Prostate gland (tissue), 2 donors: ENCODE measurements at regions not wholly inside any gene's neighbourhood (a gene's known extent, or its start where the extent isn't known, plus 50 kb on each side); places are given as distances from the start of the nearest gene placed in this dataset.

Experiments used
- DNase-seq: peaks from one replicate; pipeline ENCODE4 v3.0.0-alpha.2; 2019; ENCODE audit warnings: low spot score
- H3K27ac ChIP-seq, 2 donors: fragments of 200-600 bp; sonication (generic); 2 replicates each; pipeline ENCODE4 v1.5.1; 2017 to 2019
- H3K27me3 ChIP-seq: fragments of 200-600 bp; sonication (generic); replicated peaks from 2 replicates; pipeline ENCODE4 v1.5.1; 2019; ENCODE audit not compliant: insufficient read depth
- H3K36me3 ChIP-seq, 2 donors: fragments of 200-600 bp; sonication (generic); 1 replicate in 1 of 2; 2 replicates in 1 of 2; pipeline versions ENCODE4 v1.5.1 to v1.8.1; 2017 to 2019
- H3K4me1 ChIP-seq: fragments of 200-600 bp; sonication (generic); replicated peaks from 2 replicates; pipeline ENCODE4 v1.5.1; 2019
- H3K4me3 ChIP-seq, 2 donors: fragments of 200-600 bp; sonication (generic); 2 replicates each; pipeline ENCODE4 v1.5.1; 2017 to 2019
- H3K9me3 ChIP-seq: fragments of 200-600 bp; sonication (generic); 2 replicates; pipeline ENCODE4 v1.5.1; 2017
- POLR2A ChIP-seq: fragments of 450-650 bp; IDR thresholded peaks from one replicate; pipeline ENCODE4 v1.6.1; 2016; ENCODE audit warnings: antibody characterized with exemption, mild to moderate bottlenecking
- POLR2AphosphoS5 ChIP-seq: sonication (generic); formaldehyde crosslinking; IDR thresholded peaks from one replicate; pipeline ENCODE4 v1.6.1; 2017; ENCODE audit warnings: antibody characterized with exemption
- WGBS: methylation state at CpG from one replicate; pipeline ENCODE4 v1.1.5; 2018; 5-methylcytosine and 5-hydroxymethylcytosine counted together
- intact Hi-C: fragments of 100-400 bp; cut with DNase I; formaldehyde crosslinking; loops from one replicate; pipeline ENCODE4 v1.14.2; 2022
- TF ChIP-seq, protein P1 (sequence below), 4 experiments: fragments of 200-600 bp in 2 of 4; fragments of 450-650 bp in 2 of 4; sonication (generic) in 2 of 4; IDR thresholded peaks; 1 replicate in 3 of 4; 2 replicates in 1 of 4; pipeline ENCODE4 v1.5.1; 2016 to 2019; ENCODE audit warnings: antibody characterized with exemption in 4 of 4, mild to moderate bottlenecking in 2 of 4, moderate library complexity in 2 of 4

DNA sequence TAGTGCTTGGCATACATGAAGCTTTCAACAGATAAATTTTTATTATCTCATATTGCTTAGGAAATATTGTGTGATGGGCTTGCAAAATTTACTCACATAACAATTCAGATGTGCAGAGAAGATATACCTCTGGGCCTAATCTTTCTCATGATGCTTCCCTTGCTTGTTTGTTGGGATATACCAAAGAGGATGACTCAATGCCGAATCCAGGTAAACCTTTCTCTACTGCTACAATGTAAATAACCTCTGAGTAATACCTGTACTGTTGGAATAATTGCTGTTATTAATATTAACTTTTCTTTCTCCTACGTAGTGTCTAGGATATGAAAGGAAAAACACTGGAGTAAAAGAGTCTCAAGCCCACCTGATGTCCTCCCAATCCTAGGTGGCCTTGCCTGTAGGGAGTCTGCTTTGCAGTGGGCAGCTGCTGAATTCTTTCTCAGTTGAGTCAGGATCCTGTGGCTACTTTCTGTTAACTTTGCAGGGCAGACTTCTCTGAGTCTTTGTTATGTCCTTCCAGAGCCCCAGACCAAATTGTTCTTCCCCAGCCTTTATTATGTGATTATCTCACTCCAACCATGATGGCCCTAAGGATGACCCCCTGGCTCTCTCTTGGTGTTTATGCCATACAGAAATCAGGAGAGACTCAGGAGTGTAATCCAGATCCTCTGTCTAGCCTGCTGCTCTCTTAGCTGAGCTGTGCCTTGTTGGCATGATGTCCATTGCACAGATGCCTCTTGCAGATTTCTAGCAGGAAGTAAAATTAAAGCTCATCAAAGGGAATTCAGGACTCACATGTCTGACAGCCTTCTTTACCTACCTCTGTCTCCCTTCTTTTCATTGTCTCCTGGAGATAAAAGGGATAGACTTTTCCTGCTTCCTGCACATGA, 208.1 kb downstream of the SNX18 start:
- 88% methylated on average over 2 of the region's 2 CpGs for WGBS
- Histone ChIP-seq H3K36me3 (no peaks in the 10 kb centered on the region), H3K27ac (no peak overlapping the region), H3K27me3 (no peaks in the 10 kb centered on the region), H3K4me3 (no peak overlapping the region), H3K4me1 (no peaks in the 10 kb centered on the region), H3K9me3 (no peaks in the 10 kb centered on the region)
- intact Hi-C loops = no loop called here
- no peak for DNase-seq
- TF ChIP-seq, protein P1, sequence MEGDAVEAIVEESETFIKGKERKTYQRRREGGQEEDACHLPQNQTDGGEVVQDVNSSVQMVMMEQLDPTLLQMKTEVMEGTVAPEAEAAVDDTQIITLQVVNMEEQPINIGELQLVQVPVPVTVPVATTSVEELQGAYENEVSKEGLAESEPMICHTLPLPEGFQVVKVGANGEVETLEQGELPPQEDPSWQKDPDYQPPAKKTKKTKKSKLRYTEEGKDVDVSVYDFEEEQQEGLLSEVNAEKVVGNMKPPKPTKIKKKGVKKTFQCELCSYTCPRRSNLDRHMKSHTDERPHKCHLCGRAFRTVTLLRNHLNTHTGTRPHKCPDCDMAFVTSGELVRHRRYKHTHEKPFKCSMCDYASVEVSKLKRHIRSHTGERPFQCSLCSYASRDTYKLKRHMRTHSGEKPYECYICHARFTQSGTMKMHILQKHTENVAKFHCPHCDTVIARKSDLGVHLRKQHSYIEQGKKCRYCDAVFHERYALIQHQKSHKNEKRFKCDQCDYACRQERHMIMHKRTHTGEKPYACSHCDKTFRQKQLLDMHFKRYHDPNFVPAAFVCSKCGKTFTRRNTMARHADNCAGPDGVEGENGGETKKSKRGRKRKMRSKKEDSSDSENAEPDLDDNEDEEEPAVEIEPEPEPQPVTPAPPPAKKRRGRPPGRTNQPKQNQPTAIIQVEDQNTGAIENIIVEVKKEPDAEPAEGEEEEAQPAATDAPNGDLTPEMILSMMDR (IDR thresholded peaks at IDR 0.05) = no peak
- TF ChIP-seq POLR2A = no peak
- TF ChIP-seq POLR2AphosphoS5 = no peak

- Histone ChIP-seq H3K9me3 (no peaks in the 10 kb centered on the region), H3K27ac (no peak overlapping the region), H3K36me3 (no peaks in the 10 kb centered on the region), H3K4me1 (no peaks in the 10 kb centered on the region), H3K27me3 (no peaks in the 10 kb centered on the region), H3K4me3 (no peak overlapping the region)
- WGBS = 35% methylated on average over 6 of the region's 6 CpGs
- TF ChIP-seq, protein P1 (IDR thresholded peaks at IDR 0.05) = no peak
- TF ChIP-seq POLR2A = no peak
- TF ChIP-seq POLR2AphosphoS5 = no peak
- DNase-seq = no peak
- intact Hi-C loops = no loop called here
These were observed 205.4 kb downstream of the SNX18 start for GRCh38 chr5:54722846-54723433.

DNA sequence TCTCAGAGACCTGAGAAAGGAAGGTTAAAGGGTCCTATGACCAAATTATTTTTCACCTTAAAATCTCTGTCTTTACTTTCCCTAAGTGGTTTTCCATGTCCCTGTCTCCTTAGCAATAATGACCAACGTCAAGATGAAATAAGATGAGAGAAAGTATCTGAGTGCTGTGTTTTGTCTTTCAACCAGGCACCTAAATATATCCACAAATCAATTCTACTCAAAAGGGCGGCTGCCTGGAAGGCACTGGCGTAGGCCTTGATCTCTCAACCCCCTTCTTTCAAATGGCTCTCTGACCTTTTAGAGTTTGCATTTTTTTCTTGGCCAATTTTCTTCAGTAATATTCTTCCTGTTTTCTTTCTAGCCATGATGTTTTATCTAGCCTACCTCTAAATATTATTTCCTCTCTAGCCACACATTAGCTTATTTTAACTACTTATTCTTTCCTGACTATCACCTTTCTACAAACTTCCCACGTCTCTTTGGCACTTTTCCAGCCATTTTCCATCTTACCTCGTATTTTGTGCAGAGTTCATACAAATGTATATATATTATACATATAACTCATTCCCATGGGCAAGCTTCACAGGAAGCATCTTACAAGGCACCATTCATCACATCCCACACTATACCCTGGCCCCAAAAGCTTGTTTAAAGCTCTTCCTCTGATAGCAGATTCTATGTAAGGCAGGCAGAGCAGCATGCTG, 204.5 kb downstream of the SNX18 start:
- no peaks in the 10 kb centered on the region for H3K9me3 ChIP-seq
- H3K27ac ChIP-seq = no peak overlapping the region
- intact Hi-C loops = no loop called here
- no peaks in the 10 kb centered on the region for H3K4me1 ChIP-seq
- 72% methylated on average over 5 of the region's 5 CpGs for WGBS
- TF ChIP-seq POLR2A = no peak
- DNase-seq = no peak
- no peak overlapping the region for H3K4me3 ChIP-seq
- no peaks in the 10 kb centered on the region for H3K36me3 ChIP-seq
- H3K27me3 ChIP-seq = no peaks in the 10 kb centered on the region

DNA sequence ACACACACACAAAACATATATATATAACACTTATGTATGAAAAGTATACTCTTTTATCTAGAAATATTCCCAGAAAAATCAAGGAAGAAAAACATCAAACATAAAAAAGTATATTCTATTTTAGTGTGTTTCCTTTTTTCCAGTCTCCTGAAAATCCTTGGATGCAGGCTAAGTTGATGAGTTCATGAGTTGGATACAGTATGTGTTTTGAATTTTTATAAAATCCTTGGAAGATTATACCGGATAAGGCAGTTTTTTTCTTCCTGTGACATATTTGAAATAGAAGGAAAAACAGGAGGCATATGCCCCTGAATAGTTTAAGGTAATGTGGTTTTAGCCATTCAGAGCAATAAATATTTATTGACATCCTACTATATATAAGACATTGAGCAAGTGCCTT, 203.6 kb downstream of the SNX18 start:
- intact Hi-C loops = no loop called here
- H3K36me3 ChIP-seq = no peaks in the 10 kb centered on the region
- no peaks in the 10 kb centered on the region for H3K4me1 ChIP-seq
- H3K27me3 ChIP-seq = no peaks in the 10 kb centered on the region
- TF ChIP-seq POLR2AphosphoS5 = no peak
- TF ChIP-seq POLR2A = no peak
- TF ChIP-seq, protein P1 (IDR thresholded peaks at IDR 0.05) = no peak
- H3K4me3 ChIP-seq = no peak overlapping the region
- H3K9me3 ChIP-seq = no peaks in the 10 kb centered on the region
- DNase-seq = no peak
- H3K27ac ChIP-seq = no peak overlapping the region
- 78% methylated on average over 1 of the region's 1 CpG for WGBS

DNA sequence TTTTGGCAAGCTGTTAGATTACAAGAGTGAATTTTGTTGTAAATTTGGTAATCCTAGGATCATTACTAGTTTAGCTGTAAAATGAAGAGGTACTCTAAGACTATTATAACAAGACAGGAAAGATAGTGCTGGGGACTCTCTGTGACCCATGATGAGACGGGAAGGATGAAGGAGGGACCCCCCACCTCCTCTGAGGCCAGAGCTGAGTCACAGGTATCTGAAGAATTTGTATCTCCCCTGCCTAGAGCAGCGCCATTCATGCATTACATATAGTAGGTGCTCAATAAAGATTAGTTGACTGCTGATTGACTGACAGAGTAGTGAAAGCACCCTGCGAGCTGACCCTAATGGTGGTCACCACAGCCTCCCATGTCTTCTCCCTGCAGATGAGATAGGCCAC, 202.8 kb downstream of the SNX18 start:
- H3K4me1 ChIP-seq = no peaks in the 10 kb centered on the region
- H3K4me3 ChIP-seq = no peak overlapping the region
- H3K9me3 ChIP-seq = no peaks in the 10 kb centered on the region
- H3K36me3 ChIP-seq = no peaks in the 10 kb centered on the region
- no peak for TF ChIP-seq POLR2A
- TF ChIP-seq POLR2AphosphoS5 = no peak
- no peak for DNase-seq
- no peaks in the 10 kb centered on the region for H3K27me3 ChIP-seq
- H3K27ac ChIP-seq = no peak overlapping the region
- intact Hi-C loops = no loop called here
- 82% methylated on average over 3 of the region's 3 CpGs for WGBS
